ENCODE measurements at regions not wholly inside any gene's neighbourhood (a gene's known extent, or its start where the extent isn't known, plus 50 kb on each side); places are given as distances from the start of the nearest gene placed in this dataset.

- DNase-seq (ENCODE audit: low read depth, low spot score), result no peak
Observed at GRCh38 chr2:11016735-11017388, 105.1 kb downstream of the KCNF1 start.

GRCh38 chr2:11017921-11018320 is 106.2 kb downstream of the KCNF1 start:
- no peak for DNase-seq (ENCODE audit: low read depth, low spot score)

GRCh38 chr2:11018651-11019185 is 107.0 kb downstream of the KCNF1 start:
- no peak for DNase-seq (ENCODE audit: low read depth, low spot score)

DNA sequence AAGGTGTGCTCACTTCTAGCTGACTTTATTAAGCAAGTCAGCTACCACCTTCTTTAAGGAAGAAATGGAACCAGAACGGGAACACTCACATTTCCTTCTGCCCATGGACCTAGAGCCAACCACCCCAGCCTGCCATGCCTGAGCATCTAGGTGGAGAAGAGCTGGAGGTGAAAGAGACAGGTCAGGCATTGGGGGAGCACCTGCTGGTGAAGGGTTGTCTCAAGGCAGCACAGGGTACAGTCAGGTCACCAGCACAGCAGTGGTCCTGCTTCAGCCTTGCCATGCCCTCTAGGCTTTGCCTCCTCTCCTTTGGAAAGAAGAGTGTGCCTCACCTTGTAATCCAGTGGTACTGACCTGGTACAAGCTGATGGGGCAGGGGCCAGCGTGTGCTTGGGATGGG is 107.9 kb downstream of the KCNF1 start:
- no peak for DNase-seq (ENCODE audit: low read depth, low spot score)

- DNase-seq (ENCODE audit: low read depth, low spot score), result no peak
Observed at GRCh38 chr2:11022064-11022463, 110.3 kb downstream of the KCNF1 start.

GRCh38 chr2:11022591-11023273 is 111.0 kb downstream of the KCNF1 start:
- no peak for DNase-seq (ENCODE audit: low read depth, low spot score)

DNA sequence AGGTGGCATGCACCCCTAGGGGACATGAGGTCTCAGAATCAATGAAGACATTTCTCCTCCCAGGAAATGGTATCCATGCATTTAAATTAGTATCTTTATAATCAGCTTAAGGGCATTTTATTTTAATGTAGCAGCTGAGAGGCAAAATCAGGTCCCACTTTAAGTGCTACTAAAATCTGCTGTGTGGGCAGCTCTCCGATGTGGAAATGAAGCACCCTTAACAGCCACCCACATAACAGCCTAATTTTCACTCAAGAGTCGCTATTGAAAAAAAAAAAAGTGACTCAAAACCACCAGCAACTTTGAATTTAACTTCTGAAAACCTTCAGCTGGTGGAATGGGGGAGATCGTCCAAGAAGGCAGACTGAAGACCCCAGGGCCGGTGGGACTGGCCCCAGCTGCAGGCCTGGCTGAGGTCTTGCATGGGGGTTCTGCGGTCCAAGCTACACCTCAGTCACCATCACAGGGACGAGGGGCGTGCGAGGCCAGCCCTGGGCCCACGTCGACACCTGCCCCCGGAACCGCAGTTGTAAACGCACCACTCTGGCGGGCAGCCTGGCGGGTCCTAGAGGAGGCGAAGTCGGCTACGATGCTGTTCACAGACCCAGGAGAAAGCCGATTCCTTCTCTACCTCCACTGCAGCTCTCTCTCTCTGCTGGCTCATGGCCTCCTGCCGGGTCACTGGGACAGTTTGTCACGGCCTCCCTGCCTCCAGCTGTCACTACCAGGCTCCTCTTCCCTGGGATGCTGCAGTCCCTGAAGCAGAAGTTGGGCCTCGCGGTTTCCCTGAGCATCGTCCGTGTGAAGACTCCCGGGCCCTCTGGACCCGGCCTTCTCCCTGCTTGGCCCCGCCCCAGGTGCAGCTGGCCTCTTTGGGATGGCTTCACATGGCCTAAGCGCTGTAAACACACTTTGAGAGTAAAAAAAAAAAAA is 111.9 kb downstream of the KCNF1 start:
- no peak for DNase-seq (ENCODE audit: low read depth, low spot score)

GRCh38 chr2:11024259-11024645 is 112.5 kb downstream of the KCNF1 start:
- no peak for DNase-seq (ENCODE audit: low read depth, low spot score)

GRCh38 chr2:11024687-11025086 is 113.0 kb downstream of the KCNF1 start:
- DNase-seq (ENCODE audit: low read depth, low spot score), result no peak

DNA sequence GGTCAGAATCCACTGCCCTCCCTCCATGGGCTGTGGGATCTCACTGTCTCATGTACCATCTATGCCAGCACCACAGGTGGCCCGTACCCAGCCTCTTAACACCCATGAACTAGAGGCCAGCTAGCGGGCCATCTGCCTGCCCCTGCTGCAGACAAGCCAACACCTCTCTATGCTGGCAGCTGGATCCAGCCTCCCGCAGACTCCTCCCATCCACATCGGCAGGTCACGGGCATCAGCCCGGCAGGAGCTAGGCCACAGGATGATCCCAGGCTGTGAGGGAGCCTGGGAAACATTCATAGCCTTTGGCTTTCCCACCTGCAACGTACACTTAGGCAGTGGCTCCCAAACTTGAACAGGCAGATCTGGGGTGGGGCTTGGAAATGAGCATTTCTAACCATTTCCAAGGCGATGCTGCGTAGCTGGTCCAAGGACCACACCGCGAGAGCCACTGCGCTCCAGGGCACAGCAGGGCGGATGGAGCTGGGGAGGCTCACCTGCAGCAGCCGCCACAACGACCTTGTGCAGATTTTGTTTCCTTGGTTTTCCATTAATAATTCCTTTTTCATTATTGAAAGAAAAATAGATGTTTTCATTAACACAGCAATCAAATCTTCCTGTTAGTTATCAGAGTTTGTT is 114.7 kb downstream of the KCNF1 start:
- no peak for DNase-seq (ENCODE audit: low read depth, low spot score)

DNA sequence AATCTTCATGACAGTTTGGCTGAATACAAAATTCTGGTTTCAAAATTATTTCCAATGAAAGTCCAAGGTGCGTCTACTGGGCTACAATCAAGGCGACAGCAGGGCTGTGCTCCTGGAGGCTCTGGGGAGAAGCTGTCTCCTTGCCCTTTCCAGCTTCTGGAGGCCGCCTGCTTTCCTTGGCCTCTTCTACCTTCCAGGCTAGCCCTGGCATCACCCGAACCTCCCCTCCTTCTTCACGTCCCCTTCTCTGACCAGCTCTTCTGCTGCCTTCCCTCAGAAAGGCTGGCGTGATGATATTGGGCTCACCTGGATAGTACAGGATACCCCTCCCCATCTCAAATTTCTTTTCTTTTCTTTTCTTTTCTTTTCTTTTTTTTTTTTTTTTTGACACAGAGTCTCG is 115.5 kb downstream of the KCNF1 start:
- no peak for DNase-seq (ENCODE audit: low read depth, low spot score)

GRCh38 chr2:11028407-11028916 is 116.7 kb downstream of the KCNF1 start:
- DNase-seq (ENCODE audit: low read depth, low spot score), result peak; percentile 14

DNA sequence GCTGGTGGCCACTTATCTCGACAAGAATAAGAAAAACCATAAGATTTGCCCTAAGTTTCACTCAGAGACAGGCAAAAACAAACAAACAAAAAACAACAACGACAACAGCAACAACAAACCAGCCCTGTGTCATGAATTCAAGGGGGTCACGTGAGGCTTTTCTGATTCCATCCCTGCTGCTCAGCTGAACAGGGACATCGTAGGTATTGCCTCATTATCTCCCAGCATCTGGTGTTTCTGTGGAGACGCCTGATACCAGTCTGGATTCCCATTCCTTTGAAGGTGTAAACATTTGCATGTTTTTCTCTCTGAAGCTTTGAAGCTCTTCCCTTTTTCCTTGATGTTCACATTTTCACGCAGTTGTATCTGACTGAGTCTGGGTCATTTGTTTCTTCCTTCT is 117.4 kb downstream of the KCNF1 start:
- DNase-seq (ENCODE audit: low read depth, low spot score), result no peak

DNA sequence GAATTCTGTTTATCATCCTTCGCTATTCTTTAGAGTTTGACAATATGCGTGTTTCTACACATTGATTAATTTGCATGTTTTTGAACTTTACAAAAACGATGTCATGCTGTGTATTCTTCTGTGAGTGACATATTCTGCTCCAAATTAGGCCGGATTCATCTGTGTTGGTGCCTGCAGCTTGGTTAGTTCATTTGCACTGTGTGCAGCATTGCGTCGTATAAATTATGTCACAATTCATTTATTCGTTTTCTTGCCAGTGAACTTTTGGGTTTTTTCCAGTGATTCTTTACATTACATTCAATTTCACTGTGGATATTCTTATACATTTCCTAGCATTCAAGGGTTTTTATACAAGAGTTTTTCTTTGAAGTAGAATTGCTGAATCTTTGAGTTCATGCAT is 118.3 kb downstream of the KCNF1 start:
- DNase-seq (ENCODE audit: low read depth, low spot score), result no peak

GRCh38 chr2:11030909-11031308 is 119.2 kb downstream of the KCNF1 start:
- no peak for DNase-seq (ENCODE audit: low read depth, low spot score)

- DNase-seq (ENCODE audit: low read depth, low spot score), result no peak
Observed at GRCh38 chr2:11031876-11032275, 120.1 kb downstream of the KCNF1 start.

- no peak for DNase-seq (ENCODE audit: low read depth, low spot score)
Observed at GRCh38 chr2:11032396-11032795, 120.7 kb downstream of the KCNF1 start.

DNA sequence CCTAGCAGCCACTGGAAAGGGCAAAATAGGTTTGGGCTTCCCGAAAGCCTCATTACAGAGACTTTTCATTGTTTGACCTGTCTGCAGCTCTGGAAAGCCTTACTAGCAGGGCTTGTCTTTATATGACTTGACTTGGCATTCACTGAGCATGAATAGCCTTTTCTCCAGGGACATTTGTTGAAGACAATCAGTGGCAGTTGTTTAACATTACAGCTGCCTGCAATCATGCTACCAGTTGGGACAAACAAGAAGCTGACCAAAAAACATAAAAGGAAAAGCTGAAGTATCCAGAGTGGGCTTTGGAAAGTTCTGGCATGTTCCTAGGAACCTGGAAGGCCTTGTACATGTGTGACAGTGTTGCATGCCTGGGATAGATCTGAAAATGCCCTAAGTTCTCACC is 121.4 kb downstream of the KCNF1 start:
- DNase-seq (ENCODE audit: low read depth, low spot score), result no peak

DNA sequence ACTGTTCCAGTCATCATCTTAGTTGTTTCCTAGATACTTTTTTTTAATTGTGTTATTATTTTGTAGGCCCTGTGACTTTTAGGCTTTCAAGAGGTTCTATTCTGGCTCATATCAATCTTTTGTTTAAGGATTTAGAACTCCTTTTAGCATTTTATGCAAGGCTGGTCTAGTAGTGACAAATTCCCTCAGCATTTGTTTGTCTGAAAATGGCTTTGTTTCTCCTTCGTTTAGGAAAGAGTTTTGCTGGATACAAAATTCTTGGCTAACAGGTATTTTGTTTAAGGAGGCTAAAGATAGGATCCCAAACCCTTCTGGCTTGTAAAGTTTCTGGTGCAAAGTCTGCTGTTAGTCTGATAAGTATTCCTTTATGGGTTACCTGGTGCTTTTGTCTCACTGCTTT is 116.6 kb upstream of the SLC66A3 start:
- DNase-seq (ENCODE audit: low read depth, low spot score), result no peak

DNA sequence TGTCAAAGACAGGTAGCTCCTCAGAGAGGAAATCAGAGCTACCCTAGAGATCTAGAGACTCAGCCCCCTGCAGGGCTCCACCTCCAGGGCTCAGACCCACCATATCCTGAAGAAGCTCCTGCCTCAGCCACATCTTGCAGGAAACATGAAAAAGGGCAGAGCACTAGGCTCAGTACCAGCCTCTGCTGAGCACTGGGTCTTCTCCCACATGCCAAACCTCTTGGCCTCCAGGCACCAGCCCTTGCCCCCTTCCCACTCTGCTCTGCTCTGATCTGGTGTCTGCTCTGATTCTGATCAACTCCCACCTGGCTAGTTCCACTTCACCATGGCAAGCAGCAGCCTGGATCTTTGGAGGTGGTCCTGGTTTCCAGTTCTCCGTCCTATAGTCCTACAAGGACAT is 114.3 kb upstream of the SLC66A3 start:
- DNase-seq (ENCODE audit: low read depth, low spot score), result no peak

DNA sequence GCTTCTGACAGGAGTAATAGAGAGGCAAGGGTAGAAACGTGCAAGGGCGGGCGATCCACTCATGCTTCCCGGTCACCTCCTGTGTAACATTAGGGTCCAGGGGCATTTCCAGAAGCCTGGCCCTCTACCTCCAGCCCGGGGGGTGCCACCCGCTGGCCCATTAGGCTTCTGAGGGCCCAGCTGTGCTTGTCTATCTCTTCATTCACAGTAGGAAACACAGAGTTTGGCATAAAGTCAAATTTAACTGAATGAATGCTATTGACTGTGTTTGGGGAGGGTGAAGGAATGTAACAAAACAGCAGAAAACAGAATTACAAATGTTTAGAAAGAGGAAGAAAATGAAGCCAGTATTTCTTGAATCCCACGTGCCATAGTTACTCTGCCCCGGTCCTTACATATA is 112.4 kb upstream of the SLC66A3 start:
- no peak for DNase-seq (ENCODE audit: low read depth, low spot score)

GRCh38 chr2:11043245-11043644 is 112.0 kb upstream of the SLC66A3 start:
- no peak for DNase-seq (ENCODE audit: low read depth, low spot score)
